ENCODE measurements at regions not wholly inside any gene's neighbourhood (a gene's known extent, or its start where the extent isn't known, plus 50 kb on each side); places are given as distances from the start of the nearest gene placed in this dataset.
"Not testable (repeated sequence)": the region's sequence is repeated elsewhere in the genome, so short reads cannot be mapped to it uniquely, and the experiment has no call there.

- H3K27me3 Mint-ChIP-seq (ENCODE audit: low read depth); H3K27ac Mint-ChIP-seq; POLR2A ChIA-PET; H3K4me1 Mint-ChIP-seq; CTCF ChIA-PET; H3K4me3 Mint-ChIP-seq; ATAC-seq; DNase-seq (ENCODE audit: low spot score): not testable (repeated sequence)
- H3K36me3 Mint-ChIP-seq, result peaks cover 88% of the 10 kb centered on the region
- H3K9me3 Mint-ChIP-seq, result peaks cover 32% of the 10 kb centered on the region
Observed at GRCh38 chr9:97130387-97130786, 91.4 kb upstream of the CTSV start.

GRCh38 chr9:97128919-97129318 is 90.0 kb upstream of the CTSV start:
- no peak for ATAC-seq
- Mint-ChIP-seq H3K27ac (peak overlapping the region; percentile 57; the same call in 1 of the 2 replicates), H3K4me3 (no peak overlapping the region), H3K4me1 (peaks cover 9% of the 10 kb centered on the region), H3K9me3 (peaks cover 29% of the 10 kb centered on the region), H3K36me3 (peaks cover 86% of the 10 kb centered on the region), H3K27me3 (ENCODE audit: low read depth) (no peaks in the 10 kb centered on the region)
- no peak for DNase-seq (ENCODE audit: low spot score)
- TF ChIP-seq CTCF (IDR thresholded peaks at IDR 0.05), result no peak
- TF ChIP-seq ZNF671 (CRISPR knock-in tag; IDR thresholded peaks at IDR 0.05), result no peak
- TF ChIP-seq ATF6 (CRISPR knock-in tag; IDR thresholded peaks at IDR 0.05), result no peak
- TF ChIP-seq JAZF1 (CRISPR knock-in tag; IDR thresholded peaks at IDR 0.05), result no peak
- TF ChIP-seq ZNF138 (CRISPR knock-in tag; conservative IDR thresholded peaks at IDR 0.05), result no peak
- TF ChIP-seq ATF1 (CRISPR knock-in tag; IDR thresholded peaks at IDR 0.05), result no peak
- TF ChIP-seq ZNF232 (CRISPR knock-in tag; IDR thresholded peaks at IDR 0.05), result no peak
- no peak for TF ChIP-seq FOXP4 (CRISPR knock-in tag; IDR thresholded peaks at IDR 0.05)
- TF ChIP-seq GRHL2 (CRISPR knock-in tag; IDR thresholded peaks at IDR 0.05; ENCODE audit: insufficient replicate concordance, severe bottlenecking), result no peak
- TF ChIP-seq SP1 (CRISPR knock-in tag; conservative IDR thresholded peaks at IDR 0.05), result no peak
- no peak for TF ChIP-seq NR1H2 (CRISPR knock-in tag; IDR thresholded peaks at IDR 0.05)
- TF ChIP-seq ERG (CRISPR knock-in tag; IDR thresholded peaks at IDR 0.05), result no peak
- TF ChIP-seq ZMAT4 (CRISPR knock-in tag; IDR thresholded peaks at IDR 0.05), result no peak
- ChIA-PET CTCF (no interaction called here), POLR2A (no interaction called here)

GRCh38 chr9:97124256-97124655 is 85.3 kb upstream of the CTSV start:
- H3K36me3 Mint-ChIP-seq, result peaks cover 84% of the 10 kb centered on the region
- POLR2A ChIA-PET, result no interaction called here
- no peak for TF ChIP-seq ZNF138 (CRISPR knock-in tag; conservative IDR thresholded peaks at IDR 0.05)
- no peak for TF ChIP-seq CBFB (CRISPR knock-in tag; IDR thresholded peaks at IDR 0.05; ENCODE audit: low read depth)
- no peak for TF ChIP-seq NR2C2 (CRISPR knock-in tag; IDR thresholded peaks at IDR 0.05)
- TF ChIP-seq ATF6 (CRISPR knock-in tag; IDR thresholded peaks at IDR 0.05), result no peak
- TF ChIP-seq ZNF232 (CRISPR knock-in tag; IDR thresholded peaks at IDR 0.05), result no peak
- TF ChIP-seq NFE2L1 (CRISPR knock-in tag; IDR thresholded peaks at IDR 0.05), result no peak
- TF ChIP-seq MXD4 (CRISPR knock-in tag; IDR thresholded peaks at IDR 0.05; ENCODE audit: borderline replicate concordance), result no peak
- TF ChIP-seq NR1H2 (CRISPR knock-in tag; IDR thresholded peaks at IDR 0.05), result no peak
- no peak for TF ChIP-seq ESRRA (CRISPR knock-in tag; IDR thresholded peaks at IDR 0.05; ENCODE audit: borderline replicate concordance)
- no peak for TF ChIP-seq NR3C1 (CRISPR knock-in tag; conservative IDR thresholded peaks at IDR 0.05; ENCODE audit: low read depth)
- no peak for TF ChIP-seq CTCF (IDR thresholded peaks at IDR 0.05)
- TF ChIP-seq JUN (CRISPR knock-in tag; IDR thresholded peaks at IDR 0.05), result no peak
- no peak for TF ChIP-seq ZNF416 (CRISPR knock-in tag; IDR thresholded peaks at IDR 0.05)

More at GRCh38 chr9:97124256-97124655, 85.3 kb upstream of the CTSV start:
- no peak for DNase-seq (ENCODE audit: low spot score)
- H3K4me1 Mint-ChIP-seq, result peaks cover 9% of the 10 kb centered on the region
- H3K9me3 Mint-ChIP-seq, result peaks cover 9% of the 10 kb centered on the region; the same call in 1 of the 2 replicates
- peak; percentile 62 for ATAC-seq
- no peak overlapping the region for H3K4me3 Mint-ChIP-seq
- H3K27me3 Mint-ChIP-seq (ENCODE audit: low read depth), result no peaks in the 10 kb centered on the region
- CTCF ChIA-PET, result no interaction called here
- H3K27ac Mint-ChIP-seq, result peak overlapping the region; percentile 84

Measured in WTC11 (cell line).